IPS DF 4.7 (cell line): ENCODE measurements at regions not wholly inside any gene's neighbourhood (a gene's known extent, or its start where the extent isn't known, plus 50 kb on each side); places are given as distances from the start of the nearest gene placed in this dataset.
"Not testable (repeated sequence)": the region's sequence is repeated elsewhere in the genome, so short reads cannot be mapped to it uniquely, and the experiment has no call there.

ENCODE experiments used
- DNase-seq: peaks from one replicate; pipeline ENCODE4 v3.0.0-alpha.2; 2013; ENCODE audit warnings: low spot score; ENCODE audit errors: extremely low read depth

- no peak for DNase-seq
Measured at GRCh38 chr9:117938086-117938485, 233.9 kb downstream of the TLR4 start.

GRCh38 chr9:117938896-117939295 is 234.7 kb downstream of the TLR4 start:
- DNase-seq = no peak

GRCh38 chr9:117944750-117945149 is 240.5 kb downstream of the TLR4 start:
- not testable (repeated sequence) for DNase-seq

GRCh38 chr9:117945286-117945685 is 241.1 kb downstream of the TLR4 start:
- DNase-seq = no peak

- DNase-seq = no peak
Measured at GRCh38 chr9:117951127-117951526, 246.9 kb downstream of the TLR4 start.

- DNase-seq = no peak
Measured at GRCh38 chr9:117952581-117952980, 248.4 kb downstream of the TLR4 start.

GRCh38 chr9:117957267-117957666 is 253.1 kb downstream of the TLR4 start:
- no peak for DNase-seq

- no peak for DNase-seq
Measured at GRCh38 chr9:117958726-117959125, 254.5 kb downstream of the TLR4 start.

GRCh38 chr9:117963493-117964090 is 259.4 kb downstream of the TLR4 start:
- DNase-seq = no peak

GRCh38 chr9:117970276-117971050 is 266.3 kb downstream of the TLR4 start:
- no peak for DNase-seq

GRCh38 chr9:117974108-117974507 is 269.9 kb downstream of the TLR4 start:
- DNase-seq = no peak

GRCh38 chr9:117979914-117980313 is 275.7 kb downstream of the TLR4 start:
- DNase-seq = no peak

GRCh38 chr9:117987945-117988344 is 283.7 kb downstream of the TLR4 start:
- no peak for DNase-seq

- no peak for DNase-seq
Measured at GRCh38 chr9:117992006-117992405, 287.8 kb downstream of the TLR4 start.

- no peak for DNase-seq
Measured at GRCh38 chr9:118000581-118000980, 296.4 kb downstream of the TLR4 start.

- no peak for DNase-seq
Measured at GRCh38 chr9:118003240-118003639, 299.0 kb downstream of the TLR4 start.

- no peak for DNase-seq
Measured at GRCh38 chr9:118008246-118008645, 304.0 kb downstream of the TLR4 start.

- no peak for DNase-seq
Measured at GRCh38 chr9:118009614-118010013, 305.4 kb downstream of the TLR4 start.

- no peak for DNase-seq
Measured at GRCh38 chr9:118017607-118018122, 313.5 kb downstream of the TLR4 start.

- DNase-seq = no peak
Measured at GRCh38 chr9:118023644-118024043, 319.4 kb downstream of the TLR4 start.

- no peak for DNase-seq
Measured at GRCh38 chr9:118028225-118028624, 324.0 kb downstream of the TLR4 start.

GRCh38 chr9:118029425-118029824 is 325.2 kb downstream of the TLR4 start:
- no peak for DNase-seq

- no peak for DNase-seq
Measured at GRCh38 chr9:118034701-118035100, 330.5 kb downstream of the TLR4 start.
